Osteoblast (primary cell): ENCODE measurements at regions not wholly inside any gene's neighbourhood (a gene's known extent, or its start where the extent isn't known, plus 50 kb on each side); places are given as distances from the start of the nearest gene placed in this dataset.

Experiments
- DNase-seq: peaks from one replicate; pipeline ENCODE4 v3.0.0; 2011; ENCODE audit warnings: low spot score, mixed read lengths; ENCODE audit not compliant: insufficient read length; ENCODE audit errors: missing footprints
- H2AFZ ChIP-seq: 2 replicates; pipeline ENCODE4 v1.6.0; 2011; ENCODE audit warnings: mild to moderate bottlenecking, low read length
- H3K27ac ChIP-seq: 2 replicates; pipeline ENCODE4 v1.5.1; 2011; ENCODE audit warnings: mild to moderate bottlenecking, low read depth, low read length, moderate library complexity
- H3K27me3 ChIP-seq: 2 replicates; pipeline ENCODE4 v1.6.0; 2012; ENCODE audit warnings: mild to moderate bottlenecking, control low read depth, inconsistent platforms, low read length, moderate library complexity; ENCODE audit not compliant: insufficient read depth
- H3K36me3 ChIP-seq: 2 replicates; pipeline ENCODE4 v1.5.1; 2011; ENCODE audit warnings: mild to moderate bottlenecking, low read length, control low read depth, moderate library complexity; ENCODE audit not compliant: insufficient read depth
- H3K4me1 ChIP-seq: 2 replicates; pipeline ENCODE4 v1.5.1; 2011; ENCODE audit warnings: mild to moderate bottlenecking, low read length, control low read depth, moderate library complexity; ENCODE audit not compliant: insufficient read depth
- H3K4me2 ChIP-seq: 2 replicates; pipeline ENCODE4 v1.6.0; 2011; ENCODE audit warnings: mild to moderate bottlenecking, low read length; ENCODE audit not compliant: insufficient read depth
- H3K4me3 ChIP-seq: fragments of 200-600 bp; sonication (generic); 3 replicates; pipeline ENCODE4 v1.5.1; 2012; ENCODE audit warnings: mild to moderate bottlenecking, low read length, inconsistent platforms; ENCODE audit not compliant: insufficient read depth
- H3K79me2 ChIP-seq: 2 replicates; pipeline ENCODE4 v1.6.0; 2012; ENCODE audit warnings: mild to moderate bottlenecking, low read length, control low read depth, inconsistent platforms; ENCODE audit not compliant: insufficient read depth
- H3K9me3 ChIP-seq: 2 replicates; pipeline ENCODE4 v1.5.1; 2011; ENCODE audit warnings: low read depth, low read length, control low read depth
- H4K20me1 ChIP-seq: 2 replicates; pipeline ENCODE4 v1.6.0; 2012; ENCODE audit warnings: mild to moderate bottlenecking, low read length, control low read depth; ENCODE audit not compliant: insufficient read depth
- TF ChIP-seq, protein P1 (sequence below): IDR thresholded peaks from 2 replicates; pipeline ENCODE4 v1.5.1; 2011; ENCODE audit warnings: mild to moderate bottlenecking, low read depth, low read length, moderate library complexity; ENCODE audit errors: extremely low read depth

DNA sequence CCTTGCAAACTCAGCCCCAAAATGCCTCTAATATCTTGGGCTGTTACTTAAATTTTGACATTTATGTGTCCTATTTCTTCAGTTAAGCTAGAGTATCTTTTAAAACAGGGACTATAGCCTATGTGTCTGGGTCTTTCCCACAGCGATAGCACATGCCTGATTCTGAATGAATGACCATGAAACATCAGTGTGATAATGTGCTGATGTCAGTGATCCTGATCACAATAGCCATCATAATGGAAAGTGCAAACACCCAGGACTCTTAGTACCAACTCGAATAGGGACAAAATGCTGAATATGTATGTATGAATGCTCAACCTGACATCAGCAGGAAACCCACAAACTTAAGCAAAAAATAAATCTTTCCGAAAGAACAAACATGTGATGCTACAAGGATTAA lies 537.4 kb downstream of the IGSF11 start:
- no peaks in the 10 kb centered on the region for H3K9me3 ChIP-seq
- H3K27ac ChIP-seq = no peak overlapping the region
- no peaks in the 10 kb centered on the region for H3K36me3 ChIP-seq
- no peak overlapping the region for H3K4me3 ChIP-seq
- H4K20me1 ChIP-seq = no peaks in the 10 kb centered on the region
- no peak overlapping the region for H3K4me2 ChIP-seq
- no peaks in the 10 kb centered on the region for H3K4me1 ChIP-seq
- no peaks in the 10 kb centered on the region for H3K79me2 ChIP-seq
- no peaks in the 10 kb centered on the region for H3K27me3 ChIP-seq
- TF ChIP-seq, protein P1, sequence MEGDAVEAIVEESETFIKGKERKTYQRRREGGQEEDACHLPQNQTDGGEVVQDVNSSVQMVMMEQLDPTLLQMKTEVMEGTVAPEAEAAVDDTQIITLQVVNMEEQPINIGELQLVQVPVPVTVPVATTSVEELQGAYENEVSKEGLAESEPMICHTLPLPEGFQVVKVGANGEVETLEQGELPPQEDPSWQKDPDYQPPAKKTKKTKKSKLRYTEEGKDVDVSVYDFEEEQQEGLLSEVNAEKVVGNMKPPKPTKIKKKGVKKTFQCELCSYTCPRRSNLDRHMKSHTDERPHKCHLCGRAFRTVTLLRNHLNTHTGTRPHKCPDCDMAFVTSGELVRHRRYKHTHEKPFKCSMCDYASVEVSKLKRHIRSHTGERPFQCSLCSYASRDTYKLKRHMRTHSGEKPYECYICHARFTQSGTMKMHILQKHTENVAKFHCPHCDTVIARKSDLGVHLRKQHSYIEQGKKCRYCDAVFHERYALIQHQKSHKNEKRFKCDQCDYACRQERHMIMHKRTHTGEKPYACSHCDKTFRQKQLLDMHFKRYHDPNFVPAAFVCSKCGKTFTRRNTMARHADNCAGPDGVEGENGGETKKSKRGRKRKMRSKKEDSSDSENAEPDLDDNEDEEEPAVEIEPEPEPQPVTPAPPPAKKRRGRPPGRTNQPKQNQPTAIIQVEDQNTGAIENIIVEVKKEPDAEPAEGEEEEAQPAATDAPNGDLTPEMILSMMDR = no peak
- no peak for DNase-seq
- no peak overlapping the region for H2AFZ ChIP-seq

- no peaks in the 10 kb centered on the region for H3K27me3 ChIP-seq
- TF ChIP-seq, protein P1 = no peak
- H4K20me1 ChIP-seq = no peaks in the 10 kb centered on the region
- no peak overlapping the region for H3K27ac ChIP-seq
- H3K79me2 ChIP-seq = no peaks in the 10 kb centered on the region
- H3K4me2 ChIP-seq = no peak overlapping the region
- no peak overlapping the region for H3K4me3 ChIP-seq
- H2AFZ ChIP-seq = no peak overlapping the region
- peak; percentile 3 for DNase-seq
- H3K9me3 ChIP-seq = peaks cover 2% of the 10 kb centered on the region
- no peaks in the 10 kb centered on the region for H3K4me1 ChIP-seq
- no peaks in the 10 kb centered on the region for H3K36me3 ChIP-seq
Observed at GRCh38 chr3:118501152-118501551, 533.5 kb downstream of the IGSF11 start.

- peaks cover 2% of the 10 kb centered on the region for H3K9me3 ChIP-seq
- no peaks in the 10 kb centered on the region for H4K20me1 ChIP-seq
- no peak overlapping the region for H2AFZ ChIP-seq
- no peaks in the 10 kb centered on the region for H3K79me2 ChIP-seq
- H3K36me3 ChIP-seq = no peaks in the 10 kb centered on the region
- H3K27me3 ChIP-seq = no peaks in the 10 kb centered on the region
- DNase-seq = no peak
- no peak overlapping the region for H3K4me3 ChIP-seq
- H3K4me1 ChIP-seq = no peaks in the 10 kb centered on the region
- H3K27ac ChIP-seq = no peak overlapping the region
- TF ChIP-seq, protein P1 = no peak
- H3K4me2 ChIP-seq = no peak overlapping the region
Observed at GRCh38 chr3:118504906-118505305, 529.7 kb downstream of the IGSF11 start.

GRCh38 chr3:118505784-118506183 lies 528.9 kb downstream of the IGSF11 start:
- DNase-seq = no peak
- Histone ChIP-seq H4K20me1 (no peaks in the 10 kb centered on the region), H3K4me1 (no peaks in the 10 kb centered on the region), H3K4me3 (no peak overlapping the region), H3K4me2 (no peak overlapping the region), H2AFZ (no peak overlapping the region), H3K9me3 (peaks cover 2% of the 10 kb centered on the region), H3K36me3 (no peaks in the 10 kb centered on the region), H3K27me3 (no peaks in the 10 kb centered on the region), H3K27ac (no peak overlapping the region), H3K79me2 (no peaks in the 10 kb centered on the region)
- TF ChIP-seq, protein P1 = no peak
